GM21528 (cell line): ENCODE measurements at regions not wholly inside any gene's neighbourhood (a gene's known extent, or its start where the extent isn't known, plus 50 kb on each side); places are given as distances from the start of the nearest gene placed in this dataset.
A peak's percentile ranks its signal among the peaks of the same experiment; 100 is the strongest.

Experiments used
- ATAC-seq: cut with Tn5 transposase; IDR thresholded peaks from one replicate; pipeline ENCODE4 v1.9.1; 2021; ENCODE audit warnings: mild to moderate bottlenecking, moderate library complexity; ENCODE audit not compliant: unreplicated experiment, low FRiP score

GRCh38 chr10:52635651-52636050, 136.9 kb downstream of the MBL2 start:
- no peak for ATAC-seq

GRCh38 chr10:52636874-52637273, 135.7 kb downstream of the MBL2 start:
- no peak for ATAC-seq

DNA sequence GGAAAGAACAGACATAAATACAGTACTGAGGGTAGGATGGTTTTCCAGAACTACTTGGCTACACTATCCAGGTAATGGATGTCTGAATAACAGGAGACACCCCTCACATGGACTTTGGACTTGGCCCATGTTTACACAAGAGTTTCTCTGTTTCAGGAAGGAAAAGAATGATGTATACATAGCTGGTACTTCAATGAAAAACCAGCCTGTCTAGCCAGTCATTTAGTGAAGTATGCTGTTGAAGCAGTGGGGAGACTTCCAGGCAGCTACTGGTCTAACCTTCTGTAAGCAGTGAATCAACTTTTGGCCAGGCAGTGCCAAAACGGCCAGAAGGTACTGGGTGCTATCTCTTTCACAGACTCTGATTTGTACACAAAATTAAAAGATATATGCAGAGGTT, 135.0 kb downstream of the MBL2 start:
- no peak for ATAC-seq

GRCh38 chr10:52639652-52640051, 132.9 kb downstream of the MBL2 start:
- no peak for ATAC-seq

DNA sequence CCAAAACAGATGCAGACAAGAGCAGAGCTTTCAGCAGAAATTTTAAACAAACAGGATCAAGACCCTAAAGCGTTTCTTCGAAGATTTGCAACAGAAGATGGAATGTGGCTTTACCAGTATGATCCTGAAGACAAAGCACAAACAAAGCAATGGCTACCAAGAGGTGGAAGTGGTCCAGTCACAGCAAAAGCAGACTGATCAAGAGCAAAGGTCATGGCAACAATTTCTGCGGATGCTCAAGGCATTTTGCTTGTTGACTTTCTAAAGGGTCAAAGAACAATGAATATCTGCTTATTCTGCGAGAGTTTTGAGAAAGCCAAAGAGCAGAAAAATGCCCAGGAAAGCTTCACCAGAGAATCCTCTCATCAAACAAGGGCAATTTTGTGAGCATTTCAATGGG, 130.4 kb downstream of the MBL2 start:
- no peak for ATAC-seq

- peak; percentile 83 for ATAC-seq
Observed at GRCh38 chr10:52644373-52645186, 128.0 kb downstream of the MBL2 start.

DNA sequence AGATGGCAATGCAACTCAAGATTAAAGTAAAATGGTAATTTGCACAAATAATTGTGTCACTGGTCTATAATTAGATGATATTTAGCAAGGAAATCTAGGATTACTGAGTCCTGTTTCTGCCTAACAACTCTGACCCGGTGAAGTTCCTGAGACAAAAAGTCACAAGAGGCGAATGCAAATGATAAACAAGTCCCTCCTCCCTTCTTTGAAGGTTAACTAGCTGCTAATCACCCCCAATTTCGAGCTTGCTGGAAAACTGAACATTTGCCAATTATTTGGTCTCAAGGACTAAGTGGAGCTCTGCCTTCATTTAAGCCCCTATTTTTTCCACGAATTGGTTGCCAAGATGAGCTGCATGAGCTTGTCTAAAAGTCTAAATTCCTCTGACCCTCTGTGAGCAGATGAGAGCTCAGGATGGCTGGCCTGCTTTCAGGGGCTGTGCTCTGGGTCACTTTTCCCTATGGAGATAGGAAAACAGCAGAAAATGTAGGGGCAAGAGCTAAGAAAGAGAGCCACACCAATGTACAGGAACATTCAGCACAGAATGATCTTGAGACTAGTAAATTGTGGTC, 127.3 kb downstream of the MBL2 start:
- no peak for ATAC-seq

DNA sequence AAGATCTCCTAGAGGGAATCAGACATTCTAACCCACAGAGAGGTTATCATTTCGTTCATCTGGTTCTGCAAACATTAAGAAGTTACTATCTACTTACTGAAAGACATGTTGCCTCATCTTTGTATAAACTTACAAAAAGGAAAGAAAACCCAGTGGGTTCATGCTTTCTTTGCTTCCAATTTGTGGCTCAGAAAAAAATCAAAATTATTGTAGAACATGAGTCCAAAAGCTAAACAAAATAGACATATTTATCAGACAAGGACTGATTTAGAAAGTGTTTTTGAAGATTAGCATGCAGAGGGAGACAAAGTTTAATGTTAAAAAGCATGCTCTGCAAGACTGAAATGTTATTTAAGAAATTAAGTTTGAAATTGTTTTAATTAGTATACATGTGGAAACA, 123.1 kb downstream of the MBL2 start:
- no peak for ATAC-seq

GRCh38 chr10:52650873-52651272, 121.7 kb downstream of the MBL2 start:
- ATAC-seq, result no peak

DNA sequence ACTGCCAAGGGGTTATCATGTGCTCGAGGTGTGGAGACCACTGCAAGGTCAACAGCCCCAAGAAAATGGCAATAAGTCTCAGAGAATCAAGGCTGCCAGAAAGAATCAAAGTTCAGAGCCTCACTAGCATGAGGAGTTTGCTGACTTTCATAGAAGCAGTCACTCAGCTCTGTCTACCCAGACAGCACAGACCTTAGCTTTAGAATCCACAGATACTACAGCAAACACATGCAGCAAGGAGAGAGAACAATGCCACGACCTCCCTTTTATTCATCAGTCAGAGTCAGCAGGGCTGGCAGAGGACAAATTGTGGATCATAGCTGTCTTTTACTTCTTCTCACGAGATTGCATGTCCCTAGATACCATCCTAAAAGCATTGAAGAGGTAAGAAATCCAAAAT, 121.3 kb downstream of the MBL2 start:
- no peak for ATAC-seq

GRCh38 chr10:52652431-52653262, 119.9 kb downstream of the MBL2 start:
- no peak for ATAC-seq

- ATAC-seq, result no peak
Observed at GRCh38 chr10:52653263-52653909, 119.2 kb downstream of the MBL2 start.

GRCh38 chr10:52654201-52654600, 118.4 kb downstream of the MBL2 start:
- ATAC-seq, result no peak

GRCh38 chr10:52658112-52658511, 114.5 kb downstream of the MBL2 start:
- no peak for ATAC-seq

- no peak for ATAC-seq
Observed at GRCh38 chr10:52659085-52659484, 113.5 kb downstream of the MBL2 start.

GRCh38 chr10:52662256-52662655, 110.3 kb downstream of the MBL2 start:
- ATAC-seq, result no peak

DNA sequence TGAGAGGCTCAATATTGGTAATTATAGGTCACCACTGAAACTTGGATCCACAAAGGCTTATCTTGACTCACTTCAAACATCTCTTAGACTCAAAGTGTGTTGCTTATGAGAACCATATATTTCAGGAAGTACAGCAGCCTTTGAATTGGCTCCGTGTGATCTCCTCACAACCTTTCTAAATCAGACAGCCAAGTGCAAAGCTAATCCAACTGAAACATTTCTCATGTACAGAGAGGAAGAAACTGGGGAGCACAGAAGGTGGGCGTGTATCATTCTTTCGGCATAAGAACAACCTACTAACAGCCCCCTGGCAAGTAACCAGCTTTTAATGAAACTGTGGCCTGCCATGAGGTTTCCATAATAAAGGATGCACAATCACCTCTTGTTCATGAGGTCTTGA, 109.4 kb downstream of the MBL2 start:
- ATAC-seq, result no peak

GRCh38 chr10:52664629-52665028, 108.0 kb downstream of the MBL2 start:
- no peak for ATAC-seq

DNA sequence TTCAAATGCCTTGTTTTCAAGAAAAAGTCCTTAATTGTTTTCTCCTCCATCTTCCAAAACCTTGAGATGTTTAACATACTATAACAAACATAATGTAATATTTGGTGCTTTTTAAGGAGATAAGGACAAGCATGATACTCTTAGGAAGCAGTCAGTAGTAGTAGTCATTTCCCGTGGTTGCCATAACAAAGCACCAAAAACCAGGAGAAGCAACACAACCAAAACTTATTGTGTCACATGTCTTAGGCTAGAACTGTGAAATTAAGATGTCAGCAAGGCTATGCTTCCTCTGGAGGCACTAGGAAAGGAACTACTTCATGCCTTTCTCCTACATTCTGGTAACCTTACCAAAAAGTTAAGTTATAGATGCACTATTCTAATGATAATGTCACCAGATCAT, 106.8 kb downstream of the MBL2 start:
- no peak for ATAC-seq

GRCh38 chr10:52666931-52667330, 105.7 kb downstream of the MBL2 start:
- no peak for ATAC-seq

- no peak for ATAC-seq
Observed at GRCh38 chr10:52668024-52668423, 104.6 kb downstream of the MBL2 start.
